HG03575 (cell line): ENCODE measurements at regions not wholly inside any gene's neighbourhood (a gene's known extent, or its start where the extent isn't known, plus 50 kb on each side); places are given as distances from the start of the nearest gene placed in this dataset.
"Not testable (repeated sequence)": the region's sequence is repeated elsewhere in the genome, so short reads cannot be mapped to it uniquely, and the experiment has no call there.

ENCODE experiments used
- ATAC-seq: cut with Tn5 transposase; IDR thresholded peaks from one replicate; pipeline ENCODE4 v1.9.1; 2021; ENCODE audit not compliant: unreplicated experiment, insufficient number of reproducible peaks, low FRiP score; ENCODE audit errors: extremely low read depth

DNA sequence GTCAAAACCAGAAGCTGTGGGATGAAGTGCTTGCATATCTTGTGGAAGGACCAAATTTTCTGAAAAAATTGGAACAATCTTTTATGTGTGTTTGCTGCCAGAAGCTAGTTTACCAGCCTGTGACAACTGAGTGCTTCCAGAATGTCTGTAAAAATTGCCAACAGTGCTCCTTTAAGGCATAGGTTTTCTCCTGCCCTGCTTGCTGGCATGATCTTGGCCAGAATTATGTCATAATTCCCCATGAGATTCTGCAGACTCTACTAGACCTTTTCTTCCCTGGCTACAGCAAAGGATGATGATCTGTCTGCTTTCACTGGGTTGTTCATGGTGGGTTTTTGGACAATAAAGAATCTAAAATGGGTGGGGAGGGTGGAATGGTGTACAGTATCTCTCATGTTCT lies 196.3 kb upstream of the ZCCHC13 start:
- no peak for ATAC-seq

DNA sequence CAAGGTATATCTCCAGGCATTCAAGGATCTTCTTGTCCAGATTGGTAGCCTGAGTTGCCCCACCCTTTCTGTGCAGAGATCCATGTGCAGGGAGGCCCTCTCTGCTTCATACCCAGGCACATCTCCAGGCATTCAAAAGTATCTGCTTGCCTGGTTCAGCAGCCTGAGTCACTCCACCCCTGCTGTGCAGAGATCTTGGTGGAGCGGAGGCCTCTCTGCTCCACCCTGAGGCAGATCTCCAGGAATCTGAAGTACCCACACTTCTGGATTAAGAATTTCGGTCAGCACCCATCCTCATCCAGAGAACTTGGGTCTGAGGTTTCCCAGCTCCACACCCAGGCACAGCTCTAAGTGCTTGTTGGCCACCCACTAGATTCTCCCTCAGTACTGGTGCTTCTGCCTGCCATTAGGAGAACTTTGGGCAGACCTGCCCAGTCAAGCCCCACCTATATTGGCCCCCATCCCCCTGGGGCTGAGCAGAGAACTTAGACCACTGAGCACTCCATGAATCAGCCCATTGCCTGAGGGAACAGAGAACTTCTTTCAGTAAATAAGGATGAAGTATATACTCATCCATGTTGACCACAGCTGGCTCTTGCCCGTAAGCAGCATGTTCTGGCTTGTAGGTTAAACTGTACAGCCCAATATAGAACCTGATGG lies 199.5 kb upstream of the ZCCHC13 start:
- no peak for ATAC-seq

GRCh38 chrX:74098407-74098806 lies 205.6 kb upstream of the ZCCHC13 start:
- ATAC-seq, result not testable (repeated sequence)

DNA sequence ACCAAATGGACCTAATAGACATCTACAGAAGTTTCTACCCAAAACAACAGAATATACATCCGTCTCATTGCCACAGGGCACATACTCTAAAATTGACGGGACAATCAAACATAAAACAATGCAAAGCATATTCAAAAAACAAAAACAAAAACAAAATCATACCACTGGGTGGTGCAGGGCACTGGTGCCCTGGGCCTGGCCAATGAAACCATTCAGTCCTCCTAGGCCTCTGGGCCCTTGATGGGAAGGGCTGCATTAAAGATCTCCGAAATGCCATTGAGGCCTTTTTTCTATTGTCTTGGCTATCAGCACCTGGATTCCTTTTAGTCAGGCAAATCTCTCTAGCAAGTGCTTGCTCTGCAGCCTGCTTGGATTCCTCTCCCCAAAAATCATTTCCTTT lies 213.9 kb upstream of the ZCCHC13 start:
- no peak for ATAC-seq

- no peak for ATAC-seq
These were observed 218.2 kb upstream of the ZCCHC13 start for GRCh38 chrX:74085642-74086236.

GRCh38 chrX:74080165-74080564 lies 223.8 kb upstream of the ZCCHC13 start:
- no peak for ATAC-seq

- no peak for ATAC-seq
These were observed 213.4 kb upstream of the XIST start for GRCh38 chrX:74065831-74066390.

DNA sequence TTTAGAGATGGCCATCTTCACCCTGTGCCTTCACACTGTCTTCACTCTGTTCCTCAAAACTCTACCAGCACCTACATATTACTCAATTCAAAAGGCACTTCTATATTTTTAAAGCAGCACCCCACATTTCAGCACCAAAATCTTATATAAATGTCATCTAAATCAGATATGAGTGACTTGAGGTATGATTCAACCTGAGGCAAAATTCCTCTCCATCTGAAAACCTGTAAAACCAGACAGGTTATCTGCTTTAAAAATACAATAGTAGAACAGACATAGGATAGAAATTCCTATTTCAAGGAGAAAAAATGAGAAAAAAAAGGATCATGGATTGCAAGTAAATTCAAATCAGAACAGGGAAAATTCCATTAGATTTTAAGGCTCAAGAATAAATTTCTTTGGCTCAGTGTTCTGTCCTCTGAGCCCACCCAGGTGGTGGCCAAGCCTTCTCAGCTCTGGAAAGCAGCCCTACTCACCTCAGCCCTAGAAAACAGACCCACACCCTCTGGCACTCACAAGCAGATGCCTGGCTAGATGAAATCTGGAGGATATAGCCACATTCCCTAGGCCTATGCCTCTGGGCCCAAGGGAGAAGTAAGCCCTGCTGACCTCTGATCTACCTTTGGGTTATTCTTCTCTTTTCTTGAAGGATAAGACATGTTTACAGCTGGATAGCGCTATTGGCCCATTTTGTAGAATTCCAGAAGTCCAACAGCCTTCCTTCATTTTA lies 211.1 kb upstream of the XIST start:
- ATAC-seq, result no peak

DNA sequence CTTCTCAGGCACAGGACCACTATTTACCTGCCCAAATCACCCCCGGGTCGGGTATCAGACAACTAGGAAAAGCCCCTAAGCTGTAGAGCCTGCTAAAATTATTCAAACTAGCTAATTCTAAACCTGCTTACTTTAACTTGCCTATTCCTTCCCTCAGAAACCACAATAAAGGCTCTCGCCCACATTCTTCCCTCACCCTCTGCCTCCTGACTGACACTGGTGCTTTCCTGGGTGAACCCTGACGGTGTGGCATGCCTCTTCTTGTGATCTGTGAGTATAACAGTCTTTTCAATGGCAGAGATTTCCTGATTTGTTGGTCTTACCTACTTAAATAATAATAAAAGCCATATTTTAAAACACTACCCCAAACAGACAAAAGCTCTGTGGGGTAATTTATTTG lies 209.4 kb upstream of the XIST start:
- no peak for ATAC-seq

DNA sequence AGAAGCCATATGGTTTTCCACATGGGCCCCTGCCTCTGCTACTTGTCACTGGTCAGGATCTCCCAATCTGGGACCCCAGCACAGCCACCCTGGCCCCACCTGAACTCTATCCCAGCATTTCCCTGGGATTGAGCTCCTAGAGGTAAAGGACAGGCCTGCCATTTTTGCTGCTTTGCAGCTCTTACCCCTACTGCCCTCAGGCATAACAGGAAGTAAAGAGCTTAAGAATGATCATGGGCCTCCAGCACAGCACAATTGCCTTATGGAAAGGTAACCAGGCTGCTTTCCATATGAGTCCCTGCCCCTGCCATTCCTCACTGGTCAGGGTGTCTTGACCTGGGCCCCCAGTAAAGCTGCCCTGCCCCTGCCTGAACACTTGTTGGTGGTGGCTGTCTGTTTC lies 196.6 kb upstream of the XIST start:
- no peak for ATAC-seq

GRCh38 chrX:74034066-74034465 lies 181.6 kb upstream of the XIST start:
- not testable (repeated sequence) for ATAC-seq

- not testable (repeated sequence) for ATAC-seq
These were observed 179.0 kb upstream of the XIST start for GRCh38 chrX:74031527-74031926.

DNA sequence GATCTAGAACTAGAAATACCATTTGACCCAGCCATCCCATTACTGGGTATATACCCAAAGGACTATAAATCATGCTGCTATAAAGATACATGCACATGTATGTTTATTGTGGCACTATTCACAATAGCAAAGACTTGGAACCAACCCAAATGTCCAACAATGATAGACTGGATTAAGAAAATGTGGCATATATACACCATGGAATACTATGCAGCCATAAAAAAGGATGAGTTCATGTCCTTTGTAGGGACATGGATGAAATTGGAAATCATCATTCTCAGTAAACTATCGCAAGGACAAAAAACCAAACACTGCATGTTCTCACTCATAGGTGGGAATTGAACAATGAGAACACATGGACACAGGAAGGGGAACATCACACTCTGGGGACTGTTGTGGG lies 178.3 kb upstream of the XIST start:
- not testable (repeated sequence) for ATAC-seq

DNA sequence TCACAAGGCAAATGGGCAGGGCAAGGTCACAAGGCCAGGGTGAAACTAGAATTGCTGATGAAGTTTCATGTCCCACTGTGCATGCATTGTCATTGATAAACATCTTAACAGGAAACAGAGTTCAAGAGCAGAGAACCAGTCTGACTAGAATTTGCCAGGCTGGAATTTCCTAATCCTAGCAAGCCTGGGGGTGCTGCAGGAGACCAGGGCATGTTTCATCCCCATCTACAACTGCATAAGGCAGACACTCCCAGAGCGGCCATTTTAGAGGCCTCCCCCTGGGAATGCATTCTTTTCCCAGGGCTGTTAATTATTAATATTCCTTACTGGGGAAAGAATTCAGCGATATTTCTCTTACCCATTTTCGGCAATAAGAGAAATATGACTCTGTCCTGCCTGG lies 172.6 kb upstream of the XIST start:
- ATAC-seq, result not testable (repeated sequence)

GRCh38 chrX:74023203-74023602 lies 170.7 kb upstream of the XIST start:
- no peak for ATAC-seq

GRCh38 chrX:74018253-74018652 lies 165.7 kb upstream of the XIST start:
- ATAC-seq, result no peak

DNA sequence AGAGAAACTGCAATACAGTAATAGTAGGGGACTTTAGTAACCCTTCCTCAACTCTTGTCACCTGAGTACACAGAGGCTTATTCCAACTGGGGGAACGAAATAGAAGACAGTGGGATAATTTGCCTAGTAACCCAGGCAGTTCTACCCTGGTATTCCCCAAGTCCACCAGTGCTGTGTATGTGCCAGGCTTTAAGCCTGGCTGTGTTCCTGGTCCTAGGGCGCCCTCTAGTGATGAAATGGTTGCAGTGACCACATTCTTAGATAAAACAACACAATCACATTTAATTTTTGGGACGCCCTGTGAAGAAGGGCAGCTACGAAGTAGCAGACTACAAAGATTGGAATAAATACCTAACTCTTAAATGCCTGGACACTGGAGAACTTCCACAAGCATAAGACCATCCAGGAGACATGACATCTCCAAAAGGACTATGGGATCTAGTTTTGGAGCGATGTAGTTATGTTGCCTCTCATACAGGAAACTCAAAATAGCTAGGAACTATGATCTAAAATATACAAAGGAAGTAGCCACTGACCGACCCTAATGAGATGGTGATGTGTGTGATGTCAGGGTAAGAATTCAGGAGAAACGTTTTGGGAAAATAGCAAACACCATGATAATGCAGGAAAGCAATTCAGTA lies 163.0 kb upstream of the XIST start:
- peak; percentile 95 for ATAC-seq

DNA sequence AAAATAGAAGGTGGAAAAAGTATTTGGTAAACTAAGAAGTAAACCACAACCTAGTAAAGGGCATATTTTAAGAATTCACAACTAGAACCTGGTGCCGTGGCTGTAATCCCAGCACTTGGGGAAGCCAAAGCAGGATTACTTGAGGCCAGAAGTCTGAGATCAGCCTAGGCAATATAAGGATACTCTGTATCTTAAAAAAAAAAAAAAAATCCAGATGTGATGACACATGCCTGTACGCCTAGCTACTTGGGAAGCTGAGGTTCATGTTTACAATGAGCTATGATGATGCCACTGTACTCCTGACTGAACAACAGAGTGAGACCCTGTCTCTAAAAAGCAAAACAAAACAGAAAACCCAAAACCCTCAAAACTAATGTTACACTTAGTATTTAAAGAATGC lies 156.5 kb upstream of the XIST start:
- ATAC-seq, result no peak

GRCh38 chrX:73992019-73992418 lies 139.5 kb upstream of the XIST start:
- no peak for ATAC-seq

DNA sequence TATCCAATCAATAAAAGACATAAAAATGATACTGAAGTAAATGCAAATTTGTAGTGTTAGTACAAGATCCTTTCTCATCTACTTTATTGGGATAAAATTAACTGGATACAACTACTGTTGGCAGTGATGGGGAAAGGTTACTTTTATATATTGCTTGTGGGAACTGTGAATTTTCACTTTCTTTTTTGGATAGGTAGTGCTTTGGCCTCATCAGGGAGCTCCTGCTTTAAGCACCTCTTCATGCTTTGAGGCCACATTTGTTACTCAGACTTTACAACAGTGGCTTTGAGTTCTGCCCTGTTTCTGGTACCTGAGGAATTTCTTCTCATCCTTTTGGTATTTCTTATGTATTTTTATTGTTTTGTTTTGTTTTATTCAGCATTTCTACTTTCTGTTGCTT lies 134.7 kb upstream of the XIST start:
- no peak for ATAC-seq
